Dermis blood vessel endothelial cell (primary cell): ENCODE measurements at regions not wholly inside any gene's neighbourhood (a gene's known extent, or its start where the extent isn't known, plus 50 kb on each side); places are given as distances from the start of the nearest gene placed in this dataset.

Source experiments
- DNase-seq: peaks from one replicate; pipeline ENCODE4 v3.0.0; 2010

DNA sequence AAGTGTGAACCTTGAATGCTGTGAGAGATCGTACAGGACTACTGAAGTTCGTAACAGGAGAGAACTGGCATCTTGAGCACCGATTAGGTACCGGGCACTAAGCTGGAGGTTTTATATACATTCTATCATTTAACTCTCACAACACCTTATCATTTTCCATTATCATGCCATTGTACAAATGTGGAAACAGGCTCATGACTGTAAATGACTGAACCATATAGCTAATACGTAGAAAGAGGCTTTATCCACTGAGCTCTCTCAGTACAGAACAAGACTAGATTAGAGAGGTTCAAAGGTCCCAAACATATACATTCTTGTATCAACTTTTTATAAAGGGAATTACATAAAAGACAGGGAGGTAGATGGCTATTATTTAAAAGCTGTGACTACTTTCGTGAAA lies 130.6 kb downstream of the CEP57L1 start:
- DNase-seq = no peak

DNA sequence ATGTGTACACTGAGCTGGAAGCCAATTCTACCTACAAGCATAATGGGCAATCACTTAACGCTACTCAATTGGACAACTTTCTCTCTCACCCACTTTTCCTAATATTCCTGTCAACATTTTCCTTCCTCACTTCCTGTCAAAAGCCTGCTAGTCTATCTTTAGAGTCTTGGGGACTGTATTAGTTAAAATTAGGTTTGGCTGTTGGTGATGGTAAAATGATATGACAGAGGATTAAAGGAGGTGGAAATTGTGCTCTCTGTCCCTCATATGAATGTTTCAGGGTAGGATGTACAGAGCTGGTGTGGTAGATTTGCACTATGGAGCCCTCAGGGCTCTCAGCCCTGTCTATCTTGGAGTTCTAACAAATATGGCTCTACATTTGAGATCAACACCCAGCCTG lies 129.7 kb downstream of the CEP57L1 start:
- DNase-seq = no peak

DNA sequence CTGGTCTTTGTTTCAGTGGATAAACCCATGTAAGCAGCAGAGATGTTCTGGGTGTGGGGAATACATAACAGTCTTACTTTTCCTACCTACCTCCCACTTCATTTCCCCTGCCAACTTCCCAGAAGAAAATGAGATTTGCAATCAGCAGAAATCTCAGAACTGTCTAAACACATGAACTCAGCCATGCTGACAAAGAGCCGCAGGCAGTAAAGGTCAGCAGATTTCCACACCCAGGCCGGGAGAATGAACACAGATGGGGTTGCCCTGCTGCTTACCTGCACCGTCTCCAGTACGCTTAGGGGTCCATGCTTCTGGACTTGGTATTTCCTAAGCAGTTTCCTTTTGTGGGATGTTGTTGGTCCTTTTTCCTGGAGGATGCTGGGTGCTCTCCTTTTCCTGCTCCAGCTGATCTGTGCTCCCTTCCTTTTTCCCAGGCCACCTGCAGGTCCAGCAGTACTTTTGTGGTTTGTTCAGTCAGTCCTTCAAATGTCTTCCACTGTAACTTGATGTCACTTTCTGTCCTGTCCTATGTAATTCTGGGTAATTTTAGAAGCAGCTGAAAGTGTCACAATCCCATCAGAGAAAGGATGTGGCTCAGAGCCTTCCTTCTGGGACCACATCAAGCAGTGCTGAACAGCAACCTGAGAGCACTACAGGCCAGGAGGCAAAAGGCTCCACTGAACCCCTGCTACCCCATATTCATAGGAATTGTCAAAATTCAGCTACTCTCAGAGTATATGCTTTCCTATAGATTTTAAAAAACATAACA lies 129.0 kb downstream of the CEP57L1 start:
- no peak for DNase-seq

DNA sequence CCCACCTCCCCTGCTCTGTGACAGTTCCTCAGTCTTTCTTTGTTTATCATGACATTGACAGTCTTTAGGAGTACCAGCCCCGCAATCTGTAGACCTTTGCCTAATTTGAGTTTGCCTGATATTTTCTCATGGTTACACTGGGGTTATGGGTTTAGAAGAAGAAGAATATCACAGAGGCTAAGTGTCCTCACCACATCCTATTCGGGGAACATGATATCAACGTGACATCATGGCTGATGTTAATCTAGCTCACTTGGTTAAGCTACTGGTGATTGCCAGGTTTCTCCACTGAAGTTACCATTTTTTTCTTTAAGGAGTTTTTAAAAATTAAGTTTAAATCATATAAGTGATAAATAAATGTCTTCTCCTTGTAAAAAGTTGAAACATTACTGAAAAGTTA lies 127.5 kb downstream of the CEP57L1 start:
- no peak for DNase-seq

DNA sequence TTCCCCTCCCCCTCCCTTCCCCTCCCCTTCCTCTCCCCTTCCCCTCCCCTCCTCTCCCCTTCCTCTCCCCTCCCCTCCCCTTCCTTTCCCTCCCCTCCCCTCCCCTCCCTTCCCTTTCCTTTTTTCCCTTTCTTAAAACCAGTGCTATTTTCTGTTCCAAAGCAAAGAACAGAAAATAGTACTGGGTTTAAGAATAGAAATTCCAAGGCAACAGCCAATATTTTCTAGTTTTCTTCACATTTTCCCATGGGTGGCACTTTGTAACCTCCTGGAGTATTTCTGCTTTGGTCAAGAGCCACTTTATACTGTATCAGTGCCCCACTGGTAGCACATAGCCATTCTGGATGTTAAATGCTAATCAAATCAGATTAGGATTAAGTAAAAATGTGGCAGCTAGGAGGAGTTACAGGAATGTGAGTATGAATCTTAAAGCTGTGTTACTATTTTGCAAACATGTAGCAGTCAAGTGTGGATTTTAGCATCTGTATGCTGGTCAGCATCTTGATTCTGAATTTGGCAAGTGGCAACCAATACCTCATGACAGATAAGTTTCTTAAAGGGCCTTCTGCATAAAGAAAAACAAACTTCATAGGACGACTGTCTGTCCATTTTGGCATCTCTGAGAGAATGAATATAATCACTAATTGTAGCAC lies 126.4 kb downstream of the CEP57L1 start:
- no peak for DNase-seq
